SK-MEL-5 (cell line): ENCODE measurements at regions not wholly inside any gene's neighbourhood (a gene's known extent, or its start where the extent isn't known, plus 50 kb on each side); places are given as distances from the start of the nearest gene placed in this dataset.
"Not testable (repeated sequence)": the region's sequence is repeated elsewhere in the genome, so short reads cannot be mapped to it uniquely, and the experiment has no call there.

Experiments
- DNase-seq: peaks from one replicate; pipeline ENCODE4 v3.0.0-alpha.2; 2016; ENCODE audit warnings: low read depth, low spot score
- in situ Hi-C: cut with HindIII; loops from 2 replicates; pipeline ENCODE4 v1.10.0; 2016; ENCODE audit warnings: low sequenced_read_pairs, high pct_unique_total_duplicates, low pct_unique_long_range_greater_than_20kb

- in situ Hi-C loops, result no loop called here
Measured at GRCh38 chr14:104473649-104474494, 105.7 kb upstream of the C14orf180 start.

GRCh38 chr14:104474495-104475213, 104.9 kb upstream of the C14orf180 start:
- in situ Hi-C loops, result no loop called here
- no peak for DNase-seq

More at GRCh38 chr14:104473649-104474494, 105.7 kb upstream of the C14orf180 start:
- no peak for DNase-seq

GRCh38 chr14:104475256-104475655, 104.3 kb upstream of the C14orf180 start:
- in situ Hi-C loops, result no loop called here
- DNase-seq, result no peak

- in situ Hi-C loops, result no loop called here
- DNase-seq, result no peak
Measured at GRCh38 chr14:104475802-104476201, 103.8 kb upstream of the C14orf180 start.

GRCh38 chr14:104476437-104476836, 103.1 kb upstream of the C14orf180 start:
- DNase-seq, result no peak
- in situ Hi-C loops, result no loop called here

- in situ Hi-C loops, result no loop called here
Measured at GRCh38 chr14:104477117-104477623, 102.4 kb upstream of the C14orf180 start.

GRCh38 chr14:104477666-104478380, 101.7 kb upstream of the C14orf180 start:
- in situ Hi-C loops, result no loop called here
- no peak for DNase-seq

More at GRCh38 chr14:104477117-104477623, 102.4 kb upstream of the C14orf180 start:
- no peak for DNase-seq

- DNase-seq, result no peak
- in situ Hi-C loops, result no loop called here
Measured at GRCh38 chr14:104478656-104479055, 100.9 kb upstream of the C14orf180 start.

GRCh38 chr14:104479901-104480300, 99.7 kb upstream of the C14orf180 start:
- in situ Hi-C loops, result no loop called here

GRCh38 chr14:104481323-104481722, 98.2 kb upstream of the C14orf180 start:
- no peak for DNase-seq
- in situ Hi-C loops, result no loop called here

More at GRCh38 chr14:104479901-104480300, 99.7 kb upstream of the C14orf180 start:
- DNase-seq, result no peak

- in situ Hi-C loops, DNase-seq: not testable (repeated sequence)
Measured at GRCh38 chr14:104482017-104482416, 97.5 kb upstream of the C14orf180 start.

GRCh38 chr14:104486222-104486923, 93.2 kb upstream of the C14orf180 start:
- in situ Hi-C loops, result no loop called here
- no peak for DNase-seq

- in situ Hi-C loops, result no loop called here
- no peak for DNase-seq
Measured at GRCh38 chr14:104494483-104494882, 85.1 kb upstream of the C14orf180 start.

GRCh38 chr14:104496095-104496494, 83.5 kb upstream of the C14orf180 start:
- DNase-seq, result no peak
- in situ Hi-C loops, result no loop called here

GRCh38 chr14:104499784-104500760, 79.5 kb upstream of the C14orf180 start:
- in situ Hi-C loops, result no loop called here
- DNase-seq, result no peak

- DNase-seq, result no peak
Measured at GRCh38 chr14:104502060-104502459, 77.5 kb upstream of the C14orf180 start.

More at GRCh38 chr14:104502060-104502459, 77.5 kb upstream of the C14orf180 start:
- in situ Hi-C loops, result no loop called here
